SK-N-SH (cell line): ENCODE measurements at regions not wholly inside any gene's neighbourhood (a gene's known extent, or its start where the extent isn't known, plus 50 kb on each side); places are given as distances from the start of the nearest gene placed in this dataset.
A peak's percentile ranks its signal among the peaks of the same experiment; 100 is the strongest.

Experiments
- CTCF ChIA-PET: fragments of 300-600, 350-600 bp; formaldehyde crosslinking; extraction: SDS; loops from one replicate; lab custom pipeline; 2021; lab: Yijun Ruan, JAX
- POLR2A ChIA-PET: fragments of 350-600 bp; sonication (Branson Sonifier 250); formaldehyde crosslinking; extraction: SDS; loops from one replicate; lab custom pipeline; 2020; ENCODE audit warnings: antibody characterized with exemption, inconsistent platforms; lab: Yijun Ruan, JAX
- DNase-seq: peaks from one replicate; pipeline ENCODE4 v3.0.0; 2012
- H2AFZ ChIP-seq: fragments of 200-600 bp; sonication (generic); 2 replicates; pipeline ENCODE4 v1.8.1; 2016; ENCODE audit warnings: antibody characterized with exemption, mild to moderate bottlenecking, low read depth
- H3F3A ChIP-seq: fragments of 200-600 bp; sonication (generic); replicated peaks from 2 replicates; pipeline ENCODE3; 2016; ENCODE audit warnings: antibody characterized with exemption, mild to moderate bottlenecking; ENCODE audit not compliant: insufficient read depth
- H3K27ac ChIP-seq, 2 experiments: fragments of 200-500 bp in 1 of 2; fragments of 200-600 bp in 1 of 2; sonication (Bioruptor generic) in 1 of 2; sonication (generic), shearing (Covaris generic) in 1 of 2; 2 replicates each; pipeline versions ENCODE4 v1.5.1 to v1.6.1; 2014 to 2016; ENCODE audit warnings: low read depth in 2 of 2, inconsistent platforms in 1 of 2, low read length in 1 of 2, mild to moderate bottlenecking in 1 of 2, mixed read lengths in 1 of 2
- H3K27me3 ChIP-seq: fragments of 200-600 bp; sonication (generic), shearing (Covaris generic); 2 replicates; pipeline ENCODE4 v1.6.1; 2016; ENCODE audit warnings: mixed run types; ENCODE audit not compliant: insufficient read depth
- H3K36me3 ChIP-seq, 2 experiments: fragments of 200-500 bp in 1 of 2; fragments of 200-600 bp in 1 of 2; sonication (Bioruptor generic) in 1 of 2; sonication (generic) in 1 of 2; replicated peaks in 1 of 2; 2 replicates each; pipeline versions ENCODE3 to v1.5.1; 2014 to 2016; ENCODE audit warnings: low read length in 1 of 2, mild to moderate bottlenecking in 1 of 2; ENCODE audit not compliant: insufficient read depth in 2 of 2, control insufficient read depth in 1 of 2
- H3K4me1 ChIP-seq, 2 experiments: fragments of 200-500 bp in 1 of 2; fragments of 200-600 bp in 1 of 2; sonication (Bioruptor generic) in 1 of 2; sonication (generic), shearing (Covaris generic) in 1 of 2; 2 replicates each; pipeline versions ENCODE4 v1.5.1 to v1.6.1; 2014 to 2016; ENCODE audit warnings: low read depth in 1 of 2, low read length in 1 of 2, mixed run types in 1 of 2; ENCODE audit not compliant: insufficient read depth in 2 of 2, control insufficient read depth in 1 of 2
- H3K4me2 ChIP-seq: fragments of 200-600 bp; sonication (generic), shearing (Covaris generic); 2 replicates; pipeline ENCODE4 v1.6.1; 2017; ENCODE audit warnings: mixed run types
- H3K4me3 ChIP-seq, 2 experiments: fragments of 200-500 bp in 1 of 2; fragments of 200-600 bp in 1 of 2; sonication (Bioruptor generic) in 1 of 2; sonication (generic), shearing (Covaris generic) in 1 of 2; 2 replicates each; pipeline versions ENCODE4 v1.5.1 to v1.8.1; 2014 to 2016; ENCODE audit warnings: low read depth in 2 of 2, inconsistent platforms in 1 of 2, low read length in 1 of 2, mild to moderate bottlenecking in 1 of 2, mixed read lengths in 1 of 2, moderate library complexity in 1 of 2
- H3K79me2 ChIP-seq: fragments of 200-600 bp; sonication (generic); 2 replicates; pipeline ENCODE4 v1.8.1; 2017; ENCODE audit warnings: mild to moderate bottlenecking; ENCODE audit not compliant: insufficient read depth
- H3K9ac ChIP-seq: fragments of 200-600 bp; sonication (generic); 2 replicates; pipeline ENCODE4 v1.6.1; 2017; ENCODE audit warnings: mixed run types
- H3K9me2 ChIP-seq: fragments of 200-600 bp; sonication (generic); 2 replicates; pipeline ENCODE4 v1.6.1; 2017; ENCODE audit warnings: mixed run types
- H3K9me3 ChIP-seq: fragments of 200-600 bp; sonication (generic); 2 replicates; pipeline ENCODE4 v1.6.1; 2017; ENCODE audit warnings: mixed run types, mild to moderate bottlenecking, moderate library complexity
- H4K20me1 ChIP-seq: fragments of 200-600 bp; sonication (generic); 2 replicates; pipeline ENCODE4 v1.6.1; 2017; ENCODE audit warnings: mild to moderate bottlenecking, mixed run types; ENCODE audit not compliant: insufficient read depth
- CHD2 ChIP-seq: fragments of 150-350 bp; IDR thresholded peaks from 2 replicates; pipeline ENCODE4 v1.6.1; 2018; ENCODE audit warnings: low read length; ENCODE audit not compliant: partially characterized antibody
- EP300 ChIP-seq, 2 experiments: IDR thresholded peaks; 2 replicates each; pipeline versions ENCODE4 v1.4.0 to v1.6.1; 2012; ENCODE audit warnings: borderline replicate concordance in 1 of 2, low read depth in 1 of 2, low read length in 1 of 2
- FOXJ3 ChIP-seq: sonication (generic); formaldehyde crosslinking; IDR thresholded peaks from 2 replicates; pipeline ENCODE4 v1.5.1; 2020; ENCODE audit warnings: mild to moderate bottlenecking, missing genetic modification reagents
- GABPA ChIP-seq: IDR thresholded peaks from 2 replicates; pipeline ENCODE4 v1.4.0; 2012; ENCODE audit warnings: low read depth, mild to moderate bottlenecking
- GATA2 ChIP-seq: sonication (generic); formaldehyde crosslinking; IDR thresholded peaks from 2 replicates; pipeline ENCODE4 v1.5.0; 2020; ENCODE audit warnings: mild to moderate bottlenecking, missing genetic modification reagents
- JUND ChIP-seq: IDR thresholded peaks from 2 replicates; pipeline ENCODE4 v1.4.0; 2012
- MEF2A ChIP-seq: IDR thresholded peaks from 2 replicates; pipeline ENCODE4 v1.4.0; 2012; ENCODE audit warnings: low read depth, borderline replicate concordance
- NRF1 ChIP-seq: IDR thresholded peaks from 2 replicates; pipeline ENCODE4 v1.6.1; 2012; ENCODE audit warnings: low read depth, mild to moderate bottlenecking, low read length
- POLR2AphosphoS5 ChIP-seq: IDR thresholded peaks from 2 replicates; pipeline ENCODE4 v1.6.1; 2012; ENCODE audit warnings: low read depth, low read length
- RAD21 ChIP-seq: IDR thresholded peaks from 2 replicates; pipeline ENCODE4 v1.6.1; 2012; ENCODE audit warnings: mild to moderate bottlenecking, low read length
- RCOR1 ChIP-seq: fragments of 150-350 bp; IDR thresholded peaks from 2 replicates; pipeline ENCODE4 v1.6.1; 2017; ENCODE audit warnings: antibody characterized with exemption, low read length
- RFX5 ChIP-seq: IDR thresholded peaks from 2 replicates; pipeline ENCODE4 v1.6.1; 2012; ENCODE audit warnings: mild to moderate bottlenecking, improper control_type of control experiment, low read length
- YY1 ChIP-seq: IDR thresholded peaks from 2 replicates; pipeline ENCODE4 v1.4.0; 2012; ENCODE audit warnings: low read depth, mild to moderate bottlenecking
- WGBS: methylation state at CpG from one replicate; pipeline ENCODE4 v1.1.6; 2017; ENCODE audit warnings: low lambda C conversion rate; 5-methylcytosine and 5-hydroxymethylcytosine counted together
- TF ChIP-seq, protein P1 (sequence below): IDR thresholded peaks from 2 replicates; pipeline ENCODE4; 2012
- TF ChIP-seq, protein P2 (sequence below): fragments of 150-350 bp; IDR thresholded peaks from 2 replicates; pipeline ENCODE4 v1.6.1; 2017; ENCODE audit warnings: antibody characterized with exemption, low read length, low read depth, borderline replicate concordance
- TF ChIP-seq, protein P3 (sequence below): IDR thresholded peaks from 2 replicates; pipeline ENCODE4 v1.4.0; 2012; ENCODE audit warnings: low read depth
- TF ChIP-seq, protein P4 (sequence below): fragments of 150-350 bp; IDR thresholded peaks from 2 replicates; pipeline ENCODE4 v1.6.1; 2016; ENCODE audit warnings: mild to moderate bottlenecking, low read depth, low read length

DNA sequence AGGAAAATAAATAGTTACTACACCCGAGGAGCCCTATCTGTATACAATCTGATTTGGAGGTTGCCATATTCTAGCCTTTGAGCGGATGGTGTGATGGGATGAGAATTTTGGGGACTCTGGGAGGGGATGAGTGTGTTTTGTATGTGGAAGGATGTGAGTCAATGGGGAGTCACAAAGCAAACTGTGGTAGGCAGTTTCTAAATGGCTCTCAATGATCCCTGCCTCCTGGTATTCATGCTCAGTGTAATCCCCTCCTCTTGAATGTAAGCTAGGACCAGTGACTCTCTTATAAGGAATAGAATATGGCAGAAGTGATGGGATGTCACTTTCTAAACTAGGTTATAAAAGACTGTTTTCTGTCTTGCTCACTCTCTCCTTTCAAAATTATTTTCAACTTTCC is 205.7 kb upstream of the RIOK2 start:
- H3K4me1 ChIP-seq: no peaks in the 10 kb centered on the region
- no peak overlapping the region for H3K9ac ChIP-seq
- no peaks in the 10 kb centered on the region for H3K9me2 ChIP-seq
- no peaks in the 10 kb centered on the region for H4K20me1 ChIP-seq
- peak overlapping the region; percentile 44; the same call in 1 of the 2 replicates for H2AFZ ChIP-seq
- DNase-seq: no peak
- no peak overlapping the region for H3K27ac ChIP-seq
- H3F3A ChIP-seq: peaks cover 5% of the 10 kb centered on the region
- H3K4me2 ChIP-seq: no peak overlapping the region
- H3K27me3 ChIP-seq: no peaks in the 10 kb centered on the region
- ChIA-PET CTCF (no interaction called here), POLR2A (no interaction called here)
- no peaks in the 10 kb centered on the region for H3K79me2 ChIP-seq
- no peak for TF ChIP-seq FOXJ3 (CRISPR knock-in tag)
- no peak for TF ChIP-seq GABPA
- no peak for TF ChIP-seq GATA2 (CRISPR knock-in tag)
- TF ChIP-seq JUND: no peak
- TF ChIP-seq, protein P1, sequence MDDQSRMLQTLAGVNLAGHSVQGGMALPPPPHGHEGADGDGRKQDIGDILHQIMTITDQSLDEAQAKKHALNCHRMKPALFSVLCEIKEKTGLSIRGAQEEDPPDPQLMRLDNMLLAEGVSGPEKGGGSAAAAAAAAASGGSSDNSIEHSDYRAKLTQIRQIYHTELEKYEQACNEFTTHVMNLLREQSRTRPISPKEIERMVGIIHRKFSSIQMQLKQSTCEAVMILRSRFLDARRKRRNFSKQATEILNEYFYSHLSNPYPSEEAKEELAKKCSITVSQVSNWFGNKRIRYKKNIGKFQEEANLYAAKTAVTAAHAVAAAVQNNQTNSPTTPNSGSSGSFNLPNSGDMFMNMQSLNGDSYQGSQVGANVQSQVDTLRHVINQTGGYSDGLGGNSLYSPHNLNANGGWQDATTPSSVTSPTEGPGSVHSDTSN: no peak
- TF ChIP-seq, protein P2, sequence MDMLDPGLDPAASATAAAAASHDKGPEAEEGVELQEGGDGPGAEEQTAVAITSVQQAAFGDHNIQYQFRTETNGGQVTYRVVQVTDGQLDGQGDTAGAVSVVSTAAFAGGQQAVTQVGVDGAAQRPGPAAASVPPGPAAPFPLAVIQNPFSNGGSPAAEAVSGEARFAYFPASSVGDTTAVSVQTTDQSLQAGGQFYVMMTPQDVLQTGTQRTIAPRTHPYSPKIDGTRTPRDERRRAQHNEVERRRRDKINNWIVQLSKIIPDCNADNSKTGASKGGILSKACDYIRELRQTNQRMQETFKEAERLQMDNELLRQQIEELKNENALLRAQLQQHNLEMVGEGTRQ: no peak
- H3K4me3 ChIP-seq: no peak overlapping the region
- H3K9me3 ChIP-seq: no peaks in the 10 kb centered on the region
- whole genome bisulfite sequencing: 73% methylated on average over 2 of the region's 2 CpGs
- H3K36me3 ChIP-seq: no peaks in the 10 kb centered on the region

DNA sequence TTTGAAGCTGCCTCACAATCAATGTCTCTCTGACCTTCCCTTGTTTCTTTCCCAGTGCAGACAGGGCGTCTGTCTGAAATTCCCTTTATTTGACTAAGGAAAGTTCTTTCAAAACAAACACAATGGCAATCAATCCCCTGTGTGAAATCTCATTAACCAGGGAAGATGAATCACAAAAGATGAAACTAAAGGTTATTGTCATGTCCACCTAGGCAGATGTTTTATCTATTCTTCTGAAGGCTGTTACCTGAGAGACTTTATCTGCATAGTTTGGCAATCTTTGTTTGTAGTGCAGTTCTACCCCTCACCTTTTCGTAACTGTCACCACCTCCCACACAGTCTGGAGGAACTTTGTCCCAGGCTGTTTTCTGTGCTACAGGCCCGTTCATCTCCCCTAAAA is 217.5 kb upstream of the RIOK2 start:
- Histone ChIP-seq H3K4me3 (no peak overlapping the region), H3K9me3 (no peaks in the 10 kb centered on the region), H3K27ac (no peak overlapping the region), H4K20me1 (no peaks in the 10 kb centered on the region), H3F3A (no peaks in the 10 kb centered on the region), H3K4me2 (no peak overlapping the region), H2AFZ (no peak overlapping the region), H3K9ac (no peak overlapping the region), H3K4me1 (no peaks in the 10 kb centered on the region), H3K27me3 (no peaks in the 10 kb centered on the region), H3K79me2 (no peaks in the 10 kb centered on the region), H3K9me2 (no peaks in the 10 kb centered on the region), H3K36me3 (no peaks in the 10 kb centered on the region)
- ChIA-PET CTCF (no interaction called here), POLR2A (no interaction called here)
- no peak for DNase-seq
- TF ChIP-seq, protein P3, sequence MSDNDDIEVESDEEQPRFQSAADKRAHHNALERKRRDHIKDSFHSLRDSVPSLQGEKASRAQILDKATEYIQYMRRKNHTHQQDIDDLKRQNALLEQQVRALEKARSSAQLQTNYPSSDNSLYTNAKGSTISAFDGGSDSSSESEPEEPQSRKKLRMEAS: no peak
- TF ChIP-seq FOXJ3 (CRISPR knock-in tag): no peak
- TF ChIP-seq RCOR1: no peak
- TF ChIP-seq CHD2: no peak
- TF ChIP-seq, protein P4, sequence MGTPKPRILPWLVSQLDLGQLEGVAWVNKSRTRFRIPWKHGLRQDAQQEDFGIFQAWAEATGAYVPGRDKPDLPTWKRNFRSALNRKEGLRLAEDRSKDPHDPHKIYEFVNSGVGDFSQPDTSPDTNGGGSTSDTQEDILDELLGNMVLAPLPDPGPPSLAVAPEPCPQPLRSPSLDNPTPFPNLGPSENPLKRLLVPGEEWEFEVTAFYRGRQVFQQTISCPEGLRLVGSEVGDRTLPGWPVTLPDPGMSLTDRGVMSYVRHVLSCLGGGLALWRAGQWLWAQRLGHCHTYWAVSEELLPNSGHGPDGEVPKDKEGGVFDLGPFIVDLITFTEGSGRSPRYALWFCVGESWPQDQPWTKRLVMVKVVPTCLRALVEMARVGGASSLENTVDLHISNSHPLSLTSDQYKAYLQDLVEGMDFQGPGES: no peak
- no peak for TF ChIP-seq GABPA
- no peak for TF ChIP-seq JUND
- no peak for TF ChIP-seq EP300 (IDR thresholded peaks at IDR 0.05; ENCODE audit: borderline replicate concordance in 1 of 2, low read depth in 1 of 2, low read length in 1 of 2)
- no peak for TF ChIP-seq NRF1
- no peak for TF ChIP-seq RAD21
- no peak for TF ChIP-seq POLR2AphosphoS5
- TF ChIP-seq MEF2A: no peak
- TF ChIP-seq RFX5: no peak
- TF ChIP-seq YY1: no peak
- WGBS: 41% methylated on average over 3 of the region's 3 CpGs
